ENCODE measurements at regions not wholly inside any gene's neighbourhood (a gene's known extent, or its start where the extent isn't known, plus 50 kb on each side); places are given as distances from the start of the nearest gene placed in this dataset.
"Not testable (repeated sequence)": the region's sequence is repeated elsewhere in the genome, so short reads cannot be mapped to it uniquely, and the experiment has no call there.

GRCh38 chr12:123049398-123050240, 69.1 kb downstream of the ARL6IP4 start:
- Histone ChIP-seq H2AFZ (ENCODE audit: control insufficient read depth, low read length) (no peak overlapping the region), H3K36me3 (ENCODE audit: control insufficient read depth in 2 of 2, extremely low read depth in 1 of 2, insufficient read depth in 2 of 2, low read length in 2 of 2) (no peaks in the 10 kb centered on the region), H3K79me2 (ENCODE audit: control insufficient read depth, insufficient read depth, low read length) (no peaks in the 10 kb centered on the region), H3K9ac (ENCODE audit: control insufficient read depth, extremely low read depth, insufficient read depth, low read length) (no peak overlapping the region), H3K4me3 (ENCODE audit: control insufficient read depth in 2 of 3, extremely low read depth in 1 of 3, insufficient read depth in 2 of 3, low read depth in 1 of 3, low read length in 3 of 3) (no peak overlapping the region), H3K27me3 (ENCODE audit: control insufficient read depth, extremely low read depth, insufficient read depth, low read length) (no peaks in the 10 kb centered on the region), H4K20me1 (ENCODE audit: control insufficient read depth, extremely low read depth, insufficient read depth, low read length) (peaks cover 3% of the 10 kb centered on the region), H3K9me1 (ENCODE audit: control insufficient read depth, extremely low read depth, insufficient read depth, low read length) (no peaks in the 10 kb centered on the region), H3K27ac (ENCODE audit: control insufficient read depth, insufficient read depth, low read length) (no peak overlapping the region), H3K4me2 (ENCODE audit: control insufficient read depth, extremely low read depth, insufficient read depth, low read depth, low read length) (no peak overlapping the region), H3K9me3 (ENCODE audit: control insufficient read depth, low read depth, low read length) (no peaks in the 10 kb centered on the region), H3K4me1 (ENCODE audit: control insufficient read depth, extremely low read depth, insufficient read depth, low read length) (no peaks in the 10 kb centered on the region)
- TF ChIP-seq EZH2 (IDR thresholded peaks at IDR 0.05; ENCODE audit: low read length): no peak
- TF ChIP-seq CTCF (optimal IDR thresholded peaks at IDR 0.05 in 1 of 3, IDR thresholded peaks at IDR 0.05 in 1 of 3, conservative IDR thresholded peaks at IDR 0.05 in 1 of 3; ENCODE audit: extremely low read depth in 1 of 3, insufficient read depth in 2 of 3, low read length in 3 of 3): no peak
- no peak for DNase-seq (ENCODE audit: low read depth, low spot score)
- dilution Hi-C loops (cut with MboI; ENCODE audit: extremely low pct_ligation_motif_present, low sequenced_read_pairs): no loop called here
- FAIRE-seq: no peak

DNA sequence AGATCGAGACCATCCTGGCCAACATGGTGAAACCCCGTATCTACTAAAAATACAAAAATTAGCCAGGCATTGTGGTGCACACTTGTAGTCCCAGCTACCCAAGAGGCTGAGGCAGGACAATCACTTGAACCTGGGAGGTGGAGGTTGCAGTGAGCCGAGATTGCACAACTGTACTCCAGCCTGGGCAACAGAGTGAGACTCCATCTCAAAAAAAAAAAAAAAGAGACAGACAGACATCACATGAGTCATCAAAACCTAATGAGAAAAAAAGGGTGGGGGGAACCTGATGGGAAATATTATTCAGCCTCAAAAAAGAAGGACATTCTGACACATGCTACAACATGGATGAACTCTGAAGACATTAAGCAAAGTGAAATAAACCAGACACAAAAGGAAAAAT, 67.4 kb downstream of the ARL6IP4 start:
- H4K20me1 ChIP-seq (ENCODE audit: control insufficient read depth, extremely low read depth, insufficient read depth, low read length); H3K9ac ChIP-seq (ENCODE audit: control insufficient read depth, extremely low read depth, insufficient read depth, low read length); FAIRE-seq; H3K27ac ChIP-seq (ENCODE audit: control insufficient read depth, insufficient read depth, low read length); H3K4me3 ChIP-seq (ENCODE audit: control insufficient read depth in 2 of 3, extremely low read depth in 1 of 3, insufficient read depth in 2 of 3, low read depth in 1 of 3, low read length in 3 of 3); H3K4me2 ChIP-seq (ENCODE audit: control insufficient read depth, extremely low read depth, insufficient read depth, low read depth, low read length); H2AFZ ChIP-seq (ENCODE audit: control insufficient read depth, low read length); H3K9me1 ChIP-seq (ENCODE audit: control insufficient read depth, extremely low read depth, insufficient read depth, low read length); H3K9me3 ChIP-seq (ENCODE audit: control insufficient read depth, low read depth, low read length); dilution Hi-C loops (cut with MboI; ENCODE audit: extremely low pct_ligation_motif_present, low sequenced_read_pairs); H3K36me3 ChIP-seq (ENCODE audit: control insufficient read depth in 2 of 2, extremely low read depth in 1 of 2, insufficient read depth in 2 of 2, low read length in 2 of 2); H3K4me1 ChIP-seq (ENCODE audit: control insufficient read depth, extremely low read depth, insufficient read depth, low read length); H3K27me3 ChIP-seq (ENCODE audit: control insufficient read depth, extremely low read depth, insufficient read depth, low read length); DNase-seq (ENCODE audit: low read depth, low spot score); H3K79me2 ChIP-seq (ENCODE audit: control insufficient read depth, insufficient read depth, low read length): not testable (repeated sequence)

DNA sequence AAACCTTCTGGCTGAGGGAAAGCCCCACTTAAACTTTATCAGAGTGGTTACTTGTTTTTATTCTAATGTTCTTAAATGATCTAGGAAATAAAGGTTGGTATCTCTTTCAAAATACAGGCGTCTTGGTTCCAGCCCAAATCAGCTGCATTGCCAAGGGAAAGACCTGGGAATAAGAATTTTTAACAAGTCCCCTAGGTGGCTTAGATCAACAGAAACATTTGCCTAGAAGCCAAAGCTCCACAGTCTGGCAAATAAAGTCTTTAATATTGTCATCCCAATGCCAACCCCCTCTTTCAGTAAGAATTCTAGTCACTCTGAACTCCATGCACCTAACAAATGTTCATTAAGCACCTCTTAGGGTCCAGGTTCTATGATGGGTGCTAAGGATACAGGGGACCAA, 66.8 kb downstream of the ARL6IP4 start:
- H3K4me1 ChIP-seq (ENCODE audit: control insufficient read depth, extremely low read depth, insufficient read depth, low read length): peaks cover 3% of the 10 kb centered on the region
- TF ChIP-seq EZH2 (IDR thresholded peaks at IDR 0.05; ENCODE audit: low read length) (no peak), CTCF (optimal IDR thresholded peaks at IDR 0.05 in 1 of 3, IDR thresholded peaks at IDR 0.05 in 1 of 3, conservative IDR thresholded peaks at IDR 0.05 in 1 of 3; ENCODE audit: extremely low read depth in 1 of 3, insufficient read depth in 2 of 3, low read length in 3 of 3) (no peak)
- H3K4me2 ChIP-seq (ENCODE audit: control insufficient read depth, extremely low read depth, insufficient read depth, low read depth, low read length): no peak overlapping the region
- H3K4me3 ChIP-seq (ENCODE audit: control insufficient read depth in 2 of 3, extremely low read depth in 1 of 3, insufficient read depth in 2 of 3, low read depth in 1 of 3, low read length in 3 of 3): no peak overlapping the region
- peaks cover 7% of the 10 kb centered on the region for H4K20me1 ChIP-seq (ENCODE audit: control insufficient read depth, extremely low read depth, insufficient read depth, low read length)
- no peak overlapping the region for H3K27ac ChIP-seq (ENCODE audit: control insufficient read depth, insufficient read depth, low read length)
- H3K9me1 ChIP-seq (ENCODE audit: control insufficient read depth, extremely low read depth, insufficient read depth, low read length): no peaks in the 10 kb centered on the region
- no peaks in the 10 kb centered on the region for H3K36me3 ChIP-seq (ENCODE audit: control insufficient read depth in 2 of 2, extremely low read depth in 1 of 2, insufficient read depth in 2 of 2, low read length in 2 of 2)
- no peak overlapping the region for H3K9ac ChIP-seq (ENCODE audit: control insufficient read depth, extremely low read depth, insufficient read depth, low read length)
- no peak for DNase-seq (ENCODE audit: low read depth, low spot score)
- no peaks in the 10 kb centered on the region for H3K9me3 ChIP-seq (ENCODE audit: control insufficient read depth, low read depth, low read length)
- no peaks in the 10 kb centered on the region for H3K79me2 ChIP-seq (ENCODE audit: control insufficient read depth, insufficient read depth, low read length)
- no peaks in the 10 kb centered on the region for H3K27me3 ChIP-seq (ENCODE audit: control insufficient read depth, extremely low read depth, insufficient read depth, low read length)
- dilution Hi-C loops (cut with MboI; ENCODE audit: extremely low pct_ligation_motif_present, low sequenced_read_pairs): no loop called here
- no peak for FAIRE-seq
- H2AFZ ChIP-seq (ENCODE audit: control insufficient read depth, low read length): no peak overlapping the region
